Activated CD8-positive, alpha-beta memory T cell treated with anti-CD3 and anti-CD28 coated beads, Interleukin-2, amount 10 ng/mL, durations not matched to agents 7 days and 5 days (primary cell): ENCODE measurements at regions not wholly inside any gene's neighbourhood (a gene's known extent, or its start where the extent isn't known, plus 50 kb on each side); places are given as distances from the start of the nearest gene placed in this dataset.

Experiments
- ATAC-seq: fragments of 150-1000 bp; cut with Tn5 transposase; one replicate; pipeline ENCODE4 v1.10.0; 2021; ENCODE audit warnings: moderate library complexity
- CTCF ChIA-PET: fragments of 350-600 bp; sonication (Branson Sonifier 250); formaldehyde crosslinking; loops from one replicate; lab custom pipeline; 2021; ENCODE audit warnings: antibody characterized with exemption; lab: Charles Lee
- DNase-seq: peaks from one replicate; pipeline ENCODE4 v3.0.0-alpha.2; 2020
- H3K27ac Mint-ChIP-seq: one replicate; pipeline ENCODE4 v1.8.0; 2021; ENCODE audit warnings: mild to moderate bottlenecking, mixed read lengths
- H3K27me3 Mint-ChIP-seq: one replicate; pipeline ENCODE4 v1.8.0; 2021; ENCODE audit warnings: mixed read lengths
- H3K36me3 Mint-ChIP-seq: one replicate; pipeline ENCODE4 v1.8.0; 2021; ENCODE audit warnings: mild to moderate bottlenecking, mixed read lengths
- H3K4me1 Mint-ChIP-seq: one replicate; pipeline ENCODE4 v1.8.0; 2021; ENCODE audit warnings: mixed read lengths
- H3K4me3 Mint-ChIP-seq: one replicate; pipeline ENCODE4 v1.8.0; 2021; ENCODE audit warnings: mild to moderate bottlenecking, moderate library complexity, mixed read lengths
- H3K9me3 Mint-ChIP-seq: one replicate; pipeline ENCODE4 v1.8.0; 2022; ENCODE audit warnings: low read depth, mixed read lengths

DNA sequence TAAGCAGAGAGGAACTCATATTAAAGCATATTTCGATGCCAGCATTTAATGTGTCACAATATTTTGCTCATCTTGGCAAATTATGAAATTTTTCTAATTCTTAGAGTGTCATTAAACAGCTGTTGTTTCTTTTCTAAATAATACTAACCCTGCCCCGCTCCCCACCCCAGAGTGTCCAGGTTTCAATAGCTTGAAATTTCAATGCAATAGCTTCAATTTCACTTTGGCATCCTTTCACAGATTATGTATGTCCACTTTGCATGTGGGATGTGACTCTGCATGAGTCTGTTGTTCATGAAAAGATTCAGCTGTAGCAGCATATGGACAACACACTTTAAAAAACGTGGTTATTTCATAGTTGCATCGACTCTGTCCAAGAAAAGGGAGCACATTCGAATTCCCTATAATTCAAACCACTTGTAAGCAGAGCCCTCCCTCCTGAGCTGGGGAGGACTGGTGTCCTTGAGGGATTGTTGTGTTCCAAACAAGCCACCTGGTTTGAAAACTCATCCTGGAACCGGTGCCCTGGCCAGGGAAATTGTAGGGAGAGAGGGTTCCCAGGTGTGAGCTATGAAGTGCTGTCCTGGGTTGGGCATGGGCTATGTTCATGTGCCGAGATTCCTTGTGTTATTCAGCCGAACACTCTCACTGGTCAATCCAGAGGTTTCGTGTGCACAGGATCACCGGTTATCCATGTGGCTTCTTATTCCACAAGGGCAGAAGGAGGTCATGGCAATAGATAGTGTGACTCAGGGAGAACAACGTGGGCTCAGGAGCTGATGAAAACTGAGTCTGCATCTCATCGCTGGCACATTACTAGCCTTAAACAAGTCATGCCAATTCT, 64.6 kb upstream of the CREB5 start:
- Mint-ChIP-seq H3K27ac (no peak overlapping the region), H3K4me1 (no peaks in the 10 kb centered on the region), H3K36me3 (no peaks in the 10 kb centered on the region), H3K27me3 (peaks cover 9% of the 10 kb centered on the region), H3K9me3 (no peaks in the 10 kb centered on the region), H3K4me3 (no peak overlapping the region)
- CTCF ChIA-PET, result no interaction called here
- ATAC-seq (no peak), DNase-seq (no peak)

GRCh38 chr7:28348636-28349035, 63.7 kb upstream of the CREB5 start:
- ATAC-seq (no peak), DNase-seq (no peak)
- Mint-ChIP-seq H3K36me3 (no peaks in the 10 kb centered on the region), H3K4me3 (no peak overlapping the region), H3K27me3 (peaks cover 9% of the 10 kb centered on the region), H3K27ac (no peak overlapping the region), H3K9me3 (no peaks in the 10 kb centered on the region), H3K4me1 (no peaks in the 10 kb centered on the region)
- CTCF ChIA-PET, result no interaction called here

- no peak for DNase-seq
- no peak for ATAC-seq
- Mint-ChIP-seq H3K27ac (no peak overlapping the region), H3K4me3 (no peak overlapping the region), H3K27me3 (peaks cover 7% of the 10 kb centered on the region), H3K36me3 (no peaks in the 10 kb centered on the region), H3K9me3 (no peaks in the 10 kb centered on the region), H3K4me1 (no peaks in the 10 kb centered on the region)
- CTCF ChIA-PET, result no interaction called here
Measured at GRCh38 chr7:28349637-28350036, 62.7 kb upstream of the CREB5 start.

- ATAC-seq (no peak), DNase-seq (no peak)
- Mint-ChIP-seq H3K27ac (no peak overlapping the region), H3K4me1 (no peaks in the 10 kb centered on the region), H3K9me3 (no peaks in the 10 kb centered on the region), H3K36me3 (no peaks in the 10 kb centered on the region), H3K4me3 (no peak overlapping the region), H3K27me3 (peaks cover 7% of the 10 kb centered on the region)
- CTCF ChIA-PET, result no interaction called here
Measured at GRCh38 chr7:28350662-28351061, 61.7 kb upstream of the CREB5 start.

DNA sequence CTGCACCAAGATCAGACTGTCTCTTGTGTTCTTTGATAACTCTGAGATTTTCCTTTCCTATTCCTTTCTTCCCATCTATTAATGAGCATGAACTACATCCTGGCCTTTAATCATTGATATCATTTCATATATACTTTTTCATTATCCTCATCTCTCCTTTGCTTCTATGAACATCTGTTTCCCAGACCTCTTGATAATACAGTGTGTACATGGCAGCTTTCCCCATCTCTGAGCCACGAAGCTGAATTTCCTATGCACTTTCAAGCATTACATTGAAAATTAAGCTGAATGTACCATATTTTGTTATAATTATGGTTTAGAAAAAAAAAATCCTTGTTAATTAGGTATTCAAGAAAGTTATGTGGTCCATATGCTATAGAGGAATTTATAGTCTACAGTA, 60.9 kb upstream of the CREB5 start:
- Mint-ChIP-seq H3K9me3 (no peaks in the 10 kb centered on the region), H3K4me1 (no peaks in the 10 kb centered on the region), H3K27ac (no peak overlapping the region), H3K4me3 (no peak overlapping the region), H3K27me3 (peaks cover 7% of the 10 kb centered on the region), H3K36me3 (no peaks in the 10 kb centered on the region)
- ATAC-seq (no peak), DNase-seq (no peak)
- CTCF ChIA-PET, result no interaction called here

DNA sequence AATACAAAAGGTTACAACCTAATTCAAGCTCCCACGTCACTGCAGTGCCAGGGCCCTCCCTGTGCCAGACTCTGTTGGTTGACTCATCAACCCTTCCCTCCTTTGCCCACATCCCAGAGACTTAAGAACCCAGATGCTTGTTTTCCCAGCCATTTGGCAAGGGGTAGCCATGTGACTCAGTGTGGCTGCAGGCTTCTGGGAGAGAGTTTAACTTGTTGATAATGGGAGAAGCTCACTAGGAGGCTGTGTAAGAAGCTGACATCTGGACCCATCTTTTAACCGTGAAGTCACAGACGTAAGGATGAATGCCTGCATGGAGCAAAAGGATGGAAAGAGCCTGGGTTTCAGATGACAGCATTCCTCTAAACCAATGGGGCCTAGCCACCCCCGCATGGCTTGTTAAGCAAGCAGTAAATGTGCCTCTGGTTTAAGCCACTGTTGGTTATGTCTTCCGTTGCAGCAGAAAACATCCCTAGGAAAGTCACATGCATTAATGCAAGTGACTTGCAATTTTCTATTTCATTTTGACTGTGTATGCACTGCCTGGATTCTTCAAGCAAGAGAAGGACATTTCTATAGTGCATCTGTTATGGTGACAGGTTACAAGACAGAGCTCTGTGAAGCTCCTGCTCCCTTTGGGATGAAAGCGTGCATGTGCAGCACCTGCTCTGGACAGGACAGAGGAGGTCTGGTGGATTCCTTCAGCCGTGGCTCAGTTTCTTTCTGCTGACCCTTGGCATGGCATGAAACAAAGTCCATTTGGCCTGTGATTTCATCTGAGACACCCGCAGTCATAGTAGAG, 57.5 kb upstream of the CREB5 start:
- H3K36me3 Mint-ChIP-seq, result no peaks in the 10 kb centered on the region
- CTCF ChIA-PET, result no interaction called here
- no peak overlapping the region for H3K27ac Mint-ChIP-seq
- H3K4me3 Mint-ChIP-seq, result no peak overlapping the region
- no peak for ATAC-seq
- H3K27me3 Mint-ChIP-seq, result peaks cover 10% of the 10 kb centered on the region
- H3K9me3 Mint-ChIP-seq, result no peaks in the 10 kb centered on the region
- H3K4me1 Mint-ChIP-seq, result no peaks in the 10 kb centered on the region
- no peak for DNase-seq

- CTCF ChIA-PET, result no interaction called here
- Mint-ChIP-seq H3K9me3 (no peaks in the 10 kb centered on the region), H3K4me3 (no peak overlapping the region), H3K36me3 (no peaks in the 10 kb centered on the region), H3K27me3 (peaks cover 5% of the 10 kb centered on the region), H3K4me1 (no peaks in the 10 kb centered on the region), H3K27ac (no peak overlapping the region)
- DNase-seq (no peak), ATAC-seq (no peak)
Measured at GRCh38 chr7:28355635-28356319, 56.5 kb upstream of the CREB5 start.

GRCh38 chr7:28356619-28357018, 55.7 kb upstream of the CREB5 start:
- CTCF ChIA-PET, result no interaction called here
- no peak overlapping the region for H3K27ac Mint-ChIP-seq
- no peaks in the 10 kb centered on the region for H3K4me1 Mint-ChIP-seq

DNA sequence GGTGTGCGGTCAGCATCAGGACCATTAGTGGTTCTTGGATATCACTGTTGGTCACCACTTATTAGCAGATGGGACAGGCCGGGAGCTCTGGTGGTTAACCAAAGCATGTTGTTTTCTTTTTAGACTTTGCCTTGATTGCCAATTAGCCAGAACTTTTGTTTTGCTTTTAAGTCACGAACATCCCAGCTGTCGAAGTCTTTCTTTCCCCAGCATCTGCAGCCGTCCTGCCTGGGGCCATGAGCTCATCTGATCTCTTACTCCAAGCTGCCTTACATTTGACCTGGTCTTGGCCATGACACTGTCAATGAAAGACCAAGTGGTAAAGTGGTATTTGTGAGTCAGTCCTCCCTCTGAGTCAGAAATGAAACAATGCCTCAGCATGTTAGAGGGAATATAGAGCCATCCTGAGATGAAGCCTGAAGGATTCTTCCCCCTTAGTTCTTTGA, 53.9 kb upstream of the CREB5 start:
- Mint-ChIP-seq H3K9me3 (no peaks in the 10 kb centered on the region), H3K36me3 (no peaks in the 10 kb centered on the region), H3K27ac (no peak overlapping the region), H3K27me3 (peaks cover 3% of the 10 kb centered on the region), H3K4me3 (no peak overlapping the region), H3K4me1 (no peaks in the 10 kb centered on the region)
- DNase-seq, result no peak
- CTCF ChIA-PET, result no interaction called here
- ATAC-seq, result no peak

More at GRCh38 chr7:28356619-28357018, 55.7 kb upstream of the CREB5 start:
- H3K4me3 Mint-ChIP-seq, result no peak overlapping the region
- no peak for DNase-seq
- H3K9me3 Mint-ChIP-seq, result no peaks in the 10 kb centered on the region
- peaks cover 3% of the 10 kb centered on the region for H3K27me3 Mint-ChIP-seq
- H3K36me3 Mint-ChIP-seq, result no peaks in the 10 kb centered on the region
- no peak for ATAC-seq

DNA sequence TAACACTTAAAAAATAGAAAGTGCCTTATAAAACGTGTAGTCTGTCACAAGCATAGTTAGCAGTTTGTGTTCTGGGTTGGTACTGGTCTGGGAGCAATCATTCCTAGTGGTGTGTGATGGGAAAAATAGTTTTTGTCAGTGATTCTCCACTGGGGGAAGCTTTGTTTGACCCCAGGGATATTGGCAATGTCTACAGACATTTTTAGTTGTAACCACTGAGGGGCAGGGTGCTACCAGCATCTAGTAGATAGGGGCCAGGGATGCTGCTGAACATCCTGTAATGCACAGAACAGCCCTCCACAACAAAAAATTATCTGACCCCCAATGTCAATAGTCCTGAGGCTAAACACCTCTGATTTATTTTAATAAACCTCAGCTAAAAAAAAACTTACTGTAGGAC, 51.6 kb upstream of the CREB5 start:
- H3K4me1 Mint-ChIP-seq, result no peaks in the 10 kb centered on the region
- CTCF ChIA-PET, result no interaction called here
- H3K27me3 Mint-ChIP-seq, result peaks cover 10% of the 10 kb centered on the region
- ATAC-seq (no peak), DNase-seq (no peak)
- no peaks in the 10 kb centered on the region for H3K36me3 Mint-ChIP-seq
- H3K27ac Mint-ChIP-seq, result no peak overlapping the region
- no peaks in the 10 kb centered on the region for H3K9me3 Mint-ChIP-seq
- no peak overlapping the region for H3K4me3 Mint-ChIP-seq

DNA sequence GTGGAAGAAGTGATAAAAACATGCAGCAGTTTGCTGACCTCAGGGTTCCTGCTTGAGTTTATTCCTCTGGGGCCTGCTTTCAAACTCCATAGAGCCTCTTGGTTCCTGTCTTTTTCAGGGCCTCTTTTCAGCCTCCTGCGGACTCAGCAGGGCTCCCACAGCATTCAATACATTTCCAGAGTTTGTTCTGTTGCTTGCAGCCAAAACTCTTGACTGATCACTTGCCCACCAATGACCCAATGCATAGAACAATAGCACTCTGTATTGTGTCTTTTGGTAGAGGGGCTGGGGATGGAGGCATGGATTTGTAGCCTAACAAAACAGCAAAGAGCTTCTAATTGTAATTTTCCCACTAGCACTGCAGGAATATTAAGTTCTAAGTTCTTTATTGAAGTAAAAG, 50.8 kb upstream of the CREB5 start:
- DNase-seq (no peak), ATAC-seq (no peak)
- peaks cover 10% of the 10 kb centered on the region for H3K27me3 Mint-ChIP-seq
- H3K9me3 Mint-ChIP-seq, result no peaks in the 10 kb centered on the region
- no peaks in the 10 kb centered on the region for H3K36me3 Mint-ChIP-seq
- no peaks in the 10 kb centered on the region for H3K4me1 Mint-ChIP-seq
- H3K27ac Mint-ChIP-seq, result no peak overlapping the region
- CTCF ChIA-PET, result no interaction called here
- H3K4me3 Mint-ChIP-seq, result no peak overlapping the region

- no peak for DNase-seq
- ATAC-seq, result no peak
- H3K4me3 Mint-ChIP-seq, result no peak overlapping the region
- H3K36me3 Mint-ChIP-seq, result no peaks in the 10 kb centered on the region
- no peak overlapping the region for H3K27ac Mint-ChIP-seq
- peaks cover 10% of the 10 kb centered on the region for H3K27me3 Mint-ChIP-seq
- CTCF ChIA-PET, result no interaction called here
- H3K9me3 Mint-ChIP-seq, result no peaks in the 10 kb centered on the region
- H3K4me1 Mint-ChIP-seq, result no peaks in the 10 kb centered on the region
Measured at GRCh38 chr7:28362182-28362581, 50.1 kb upstream of the CREB5 start.
